Activated CD4-positive, alpha-beta T cell treated with anti-CD3 and anti-CD28 coated beads for 48 hours (primary cell): ENCODE measurements at regions not wholly inside any gene's neighbourhood (a gene's known extent, or its start where the extent isn't known, plus 50 kb on each side); places are given as distances from the start of the nearest gene placed in this dataset.
"Not testable (repeated sequence)": the region's sequence is repeated elsewhere in the genome, so short reads cannot be mapped to it uniquely, and the experiment has no call there.

Experiments used
- DNase-seq: peaks from one replicate; pipeline ENCODE4 v3.0.0-alpha.2; 2020

DNA sequence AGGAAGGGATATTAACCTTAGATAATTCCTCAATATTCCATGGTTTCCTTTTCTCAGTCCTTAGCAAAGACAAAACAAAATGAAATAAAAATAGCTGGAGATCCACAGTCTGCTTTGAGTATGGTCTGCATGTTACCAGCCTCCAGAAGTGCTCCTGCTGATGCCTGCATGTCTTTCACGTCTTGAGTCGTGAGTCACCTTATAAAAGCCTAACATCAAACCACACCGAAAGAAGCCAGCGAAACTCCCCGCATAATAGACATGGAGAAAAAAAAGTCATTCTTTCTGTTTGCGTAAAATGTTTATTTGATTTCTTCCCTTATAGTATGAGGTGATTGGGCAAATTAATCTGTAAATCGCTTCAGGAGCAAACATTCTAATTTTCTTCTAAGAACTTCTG lies 380.5 kb downstream of the SLCO4C1 start:
- DNase-seq = no peak

DNA sequence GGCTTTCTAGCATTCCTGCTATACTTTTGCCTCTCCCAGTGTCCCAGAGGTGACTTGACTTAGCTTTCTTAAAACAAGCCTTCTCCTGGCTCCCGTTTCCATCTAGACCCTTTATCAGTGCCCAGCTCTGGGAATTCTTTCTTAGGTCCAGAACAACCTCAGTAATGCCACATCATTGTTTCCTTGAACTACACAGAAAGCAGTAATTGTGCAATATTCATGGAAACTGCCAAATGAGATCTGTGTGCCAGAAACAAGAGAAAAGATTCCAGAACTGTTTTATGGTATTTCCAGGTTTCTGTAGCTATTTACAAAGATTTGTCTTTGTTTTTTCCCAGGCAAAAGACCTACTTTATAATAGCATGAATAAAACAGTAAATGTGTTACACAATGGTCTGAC lies 391.3 kb downstream of the SLCO4C1 start:
- no peak for DNase-seq

DNA sequence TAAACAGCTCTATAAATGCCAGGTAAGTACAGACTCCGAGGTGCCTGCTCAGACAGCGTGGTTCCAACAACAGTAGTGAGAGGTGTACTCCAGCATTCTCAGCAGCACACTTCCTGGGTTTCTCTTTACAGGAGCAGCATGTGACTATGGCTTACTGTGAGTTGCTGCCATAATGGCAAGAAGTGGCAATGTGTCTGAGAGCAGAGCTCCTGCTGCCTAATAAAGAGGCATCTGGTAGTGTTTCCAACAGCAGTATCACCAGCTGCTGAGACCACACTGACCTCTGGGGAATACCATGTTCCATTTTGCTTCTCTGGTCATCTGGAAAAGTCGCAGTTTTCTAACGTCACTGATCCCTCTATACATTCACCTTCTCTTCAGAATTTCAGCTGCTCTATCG lies 398.2 kb downstream of the SLCO4C1 start:
- DNase-seq = no peak

DNA sequence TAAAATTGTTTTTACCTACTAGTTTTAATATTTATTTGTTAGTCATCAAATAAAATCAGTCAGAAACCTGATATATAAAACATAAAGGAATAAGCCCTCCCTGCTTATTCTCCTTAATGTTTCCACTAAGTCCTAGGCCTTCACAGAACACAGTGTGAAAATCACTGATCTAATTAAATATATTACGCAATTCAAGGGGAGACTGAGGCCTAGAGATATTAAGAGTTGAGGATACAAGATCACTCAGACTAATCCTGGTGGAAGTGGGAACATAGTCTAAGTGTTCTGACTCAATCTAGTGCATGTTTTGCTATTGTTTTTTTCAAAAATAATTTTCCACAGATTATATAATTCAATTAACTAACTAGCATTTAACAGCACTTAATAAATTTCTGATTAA lies 401.1 kb downstream of the SLCO4C1 start:
- DNase-seq = no peak

DNA sequence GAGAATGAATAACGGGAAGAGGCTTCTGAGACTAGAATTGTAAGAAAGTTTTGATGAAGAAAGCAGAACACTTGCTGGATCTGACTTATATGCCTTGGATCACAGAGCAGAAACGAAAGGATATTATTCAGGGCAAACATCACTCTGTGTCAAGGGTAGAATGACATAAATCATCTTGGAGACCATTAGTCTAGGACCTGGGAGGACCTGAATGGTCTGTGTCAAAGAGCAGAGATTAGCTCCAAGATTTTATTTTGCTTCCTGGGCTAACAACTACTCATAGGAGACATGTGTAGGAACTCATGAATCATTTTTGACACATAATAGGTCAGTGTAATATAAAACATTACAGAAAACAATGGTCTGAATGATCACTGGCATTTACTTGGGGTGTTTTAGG lies 417.9 kb downstream of the SLCO4C1 start:
- DNase-seq = no peak

DNA sequence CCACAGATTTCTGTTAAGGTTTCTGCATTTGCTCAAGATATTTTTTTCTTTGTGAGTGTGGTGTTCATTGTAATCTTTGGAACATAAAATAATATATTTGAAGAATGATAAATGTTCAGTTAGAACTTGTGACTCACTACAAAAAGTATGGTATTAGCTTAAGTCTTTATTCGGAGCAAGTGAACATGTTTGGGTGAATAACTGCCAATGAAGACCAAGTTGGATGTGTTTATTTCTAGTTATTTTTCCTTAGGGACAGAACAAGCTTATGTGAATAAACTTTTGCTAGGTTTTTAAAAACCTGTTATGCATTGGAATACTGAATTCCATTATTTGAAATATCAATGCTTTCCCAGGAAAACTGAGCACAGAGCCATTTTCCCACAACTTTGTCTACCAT lies 418.6 kb downstream of the SLCO4C1 start:
- DNase-seq = no peak

DNA sequence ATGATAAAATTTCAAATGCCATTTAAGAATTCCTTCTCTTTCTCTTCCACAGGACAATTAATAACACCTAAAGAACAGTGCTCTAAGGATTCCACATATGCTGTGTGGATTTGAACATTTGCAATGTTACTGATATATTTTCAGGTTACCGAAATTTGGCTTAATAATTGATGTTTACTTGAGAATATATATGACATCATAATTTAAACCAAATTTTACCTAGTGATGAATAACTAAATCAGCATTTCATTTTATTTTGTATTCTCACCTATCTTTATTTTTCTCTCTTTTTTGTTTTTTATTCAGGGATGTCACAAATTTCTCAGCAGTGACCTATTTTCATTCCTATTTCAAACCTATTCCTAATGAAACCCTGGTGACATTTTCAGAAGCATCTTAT lies 429.6 kb downstream of the SLCO4C1 start:
- no peak for DNase-seq

DNA sequence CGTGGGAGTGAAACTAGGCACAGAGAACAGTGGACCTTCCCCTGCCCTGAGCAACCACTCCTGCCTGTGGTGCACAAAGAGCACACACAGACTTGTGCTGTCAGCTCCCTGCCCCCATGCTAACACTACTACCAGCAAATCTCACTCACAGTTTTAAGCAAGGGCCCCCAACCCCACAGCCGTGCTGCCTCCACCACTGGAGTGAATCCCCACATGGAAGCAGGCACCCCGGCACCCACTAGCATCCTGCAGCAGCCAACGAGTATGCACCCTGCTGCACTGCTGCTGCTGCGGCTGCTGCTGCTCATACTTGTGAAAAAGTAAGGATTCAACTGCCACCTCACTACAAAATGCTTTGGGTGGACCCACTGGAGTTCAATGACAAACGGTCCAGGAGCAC lies 435.5 kb downstream of the SLCO4C1 start:
- DNase-seq = no peak

DNA sequence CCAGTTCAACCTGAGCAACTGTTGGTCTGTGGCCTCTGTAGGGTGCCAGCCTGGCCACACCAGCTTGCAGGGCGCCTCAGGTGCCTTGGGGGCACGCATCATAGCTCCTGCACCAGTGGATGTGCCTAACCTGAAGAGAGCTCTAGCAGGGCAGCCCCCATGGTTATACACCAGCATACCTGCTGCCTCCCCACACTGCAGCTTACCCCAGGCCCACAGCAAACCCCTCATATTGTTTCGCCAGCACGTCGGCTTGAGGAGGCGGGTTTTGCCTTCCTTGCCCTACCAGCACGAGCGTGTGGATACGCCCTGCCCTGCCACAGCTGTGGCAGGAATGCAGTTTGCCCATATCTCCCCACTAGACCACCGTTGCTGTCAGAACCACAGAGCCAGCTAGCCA lies 435.9 kb downstream of the SLCO4C1 start:
- no peak for DNase-seq

DNA sequence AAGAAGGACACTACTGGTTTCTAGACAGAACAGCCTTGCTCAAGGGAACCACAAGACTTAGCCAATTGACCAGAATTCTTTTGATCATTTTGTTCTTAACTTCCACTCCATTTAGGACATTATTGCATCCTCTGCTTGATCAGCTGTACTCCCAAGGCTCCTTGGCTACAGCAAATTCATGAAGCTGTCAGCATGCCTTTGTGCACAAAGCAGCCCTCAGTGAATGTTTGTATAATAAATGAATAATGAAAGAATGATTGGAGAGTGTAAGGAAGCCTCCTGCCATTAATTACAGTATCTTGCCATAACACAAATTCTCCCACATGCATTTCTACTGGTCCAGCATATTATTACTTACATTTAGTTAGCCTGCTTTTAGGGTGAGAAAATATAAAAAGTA lies 449.6 kb downstream of the SLCO4C1 start:
- no peak for DNase-seq

DNA sequence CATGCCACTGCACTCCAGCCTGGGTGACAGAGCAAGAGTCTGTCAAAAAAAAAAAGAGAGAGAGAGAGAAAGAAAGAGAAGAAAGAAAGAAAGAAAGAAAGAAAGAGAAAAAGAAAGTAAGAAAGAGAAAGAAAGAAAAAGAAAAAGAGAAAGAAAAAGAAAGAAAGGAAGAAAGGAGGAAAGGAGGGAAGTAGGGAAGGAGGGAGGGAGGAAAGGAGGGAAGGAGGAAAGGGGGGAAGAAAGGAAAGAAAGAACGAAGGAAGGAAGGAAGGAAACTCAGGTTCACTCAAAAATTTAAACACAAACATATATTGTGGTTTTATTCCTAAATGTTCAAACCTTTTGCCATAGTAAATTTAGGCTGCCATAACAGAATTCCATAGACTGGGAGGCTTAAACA lies 453.0 kb downstream of the SLCO4C1 start:
- no peak for DNase-seq

DNA sequence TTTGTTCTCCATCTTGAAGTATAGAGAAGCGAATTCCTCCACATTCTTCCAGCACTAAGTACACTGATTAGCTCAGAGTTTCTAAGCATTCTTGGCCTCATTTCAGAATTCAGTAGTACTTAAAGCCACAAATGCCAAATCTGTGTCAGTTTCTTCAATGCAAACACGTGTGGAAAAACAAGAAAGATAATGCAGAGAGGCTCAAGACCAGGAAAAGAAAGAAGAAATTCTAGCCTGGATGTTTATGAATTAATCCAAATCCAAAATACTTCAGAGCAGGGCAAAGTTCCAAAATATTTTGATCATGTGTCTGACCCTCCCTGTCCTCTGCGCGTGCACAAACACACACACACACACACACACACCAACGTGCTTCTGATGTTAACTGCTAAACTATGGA lies 457.6 kb downstream of the SLCO4C1 start:
- DNase-seq = no peak

DNA sequence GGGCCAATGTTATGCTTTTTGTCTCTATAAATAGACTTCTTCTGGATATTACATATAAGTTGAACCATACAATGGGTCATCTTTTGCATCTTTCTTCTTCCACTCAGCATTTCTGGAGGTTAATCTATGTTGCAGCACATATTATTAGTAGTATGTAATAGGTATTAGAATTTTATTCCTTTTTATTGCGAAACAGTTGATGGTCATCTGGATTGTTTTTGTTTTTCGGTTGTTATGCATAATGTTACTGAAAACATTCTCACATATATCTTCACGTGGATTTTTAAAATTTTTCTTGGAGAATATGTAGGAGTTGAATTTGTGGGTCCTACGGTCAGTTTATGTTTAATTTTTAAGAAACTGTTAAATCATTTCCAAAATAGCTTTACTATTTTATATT lies 466.8 kb downstream of the SLCO4C1 start:
- no peak for DNase-seq

DNA sequence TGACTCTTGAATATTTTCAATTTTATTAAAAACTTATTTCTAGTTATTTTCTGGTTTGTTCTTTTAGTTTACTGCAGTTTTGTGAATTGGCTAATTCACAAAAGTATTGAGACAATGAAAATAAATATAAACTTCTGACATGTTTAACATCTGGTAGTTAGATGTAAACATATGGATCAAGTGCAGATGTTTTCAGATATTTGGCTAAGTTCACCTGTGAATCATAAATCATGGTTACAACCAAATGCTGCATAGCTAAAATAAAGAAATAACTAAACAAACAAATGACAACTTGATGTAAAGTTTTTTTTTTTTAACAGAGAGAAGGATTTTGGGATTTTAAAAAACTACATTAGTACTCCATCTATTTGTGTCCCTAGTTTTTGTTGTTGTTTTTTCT lies 484.6 kb downstream of the SLCO4C1 start:
- DNase-seq = no peak

DNA sequence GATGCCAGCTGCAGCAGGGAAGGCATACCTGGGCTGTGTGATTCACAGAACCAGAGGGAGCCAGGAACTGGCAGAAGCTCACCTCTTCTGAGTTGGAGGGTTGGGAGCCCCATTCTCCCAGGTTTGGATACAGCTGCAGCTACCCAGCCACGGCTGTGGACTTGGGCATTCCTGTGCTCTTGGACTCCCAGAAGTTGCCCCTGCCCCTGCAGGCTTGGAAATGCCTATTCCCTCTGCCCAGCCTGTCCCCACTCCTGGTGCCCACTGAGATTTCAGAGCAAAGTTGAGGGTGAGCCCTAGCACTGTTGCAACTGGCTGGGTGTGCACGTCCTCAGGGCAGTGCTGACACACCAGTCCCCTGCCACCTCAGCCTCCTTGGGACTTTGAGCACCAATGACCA lies 489.7 kb downstream of the SLCO4C1 start:
- DNase-seq = no peak

DNA sequence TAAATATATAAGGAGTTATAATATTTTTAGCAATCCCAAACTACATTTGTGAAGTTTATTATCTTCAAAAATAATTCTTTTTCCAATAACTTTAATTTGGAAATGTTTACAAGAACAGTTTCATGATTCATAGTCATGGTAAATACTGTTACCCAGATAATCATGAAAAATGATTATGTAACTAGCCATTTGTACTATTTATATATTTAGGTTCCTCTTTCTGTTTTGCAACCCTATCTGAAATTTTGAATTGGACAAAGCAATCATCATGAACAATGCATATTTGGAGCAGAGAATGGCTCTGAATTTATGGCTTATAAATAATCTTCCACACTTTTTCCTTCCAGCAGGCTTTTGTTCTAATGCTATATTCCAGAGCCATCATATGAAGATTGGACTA lies 499.7 kb downstream of the SLCO4C1 start:
- DNase-seq = no peak

DNA sequence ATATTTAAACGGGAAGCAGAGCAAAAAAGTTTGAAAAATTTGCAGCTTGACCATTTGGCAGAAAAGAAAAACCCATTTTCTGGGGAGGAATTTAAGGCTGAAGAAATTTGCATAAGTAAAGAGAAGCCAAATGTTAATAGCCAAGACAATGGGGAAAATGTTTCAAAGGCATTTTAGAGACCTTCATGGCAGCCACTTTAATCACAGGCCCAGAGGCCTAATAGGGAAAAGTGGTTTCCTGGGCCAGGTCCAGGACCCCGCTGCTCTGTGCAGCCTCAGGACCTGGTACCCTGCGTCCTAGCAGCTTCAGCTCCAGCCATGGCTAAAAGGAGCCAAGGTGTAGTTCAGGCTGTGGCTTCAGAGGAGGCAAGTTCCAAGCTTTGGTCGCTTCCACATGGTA lies 507.3 kb downstream of the SLCO4C1 start:
- no peak for DNase-seq

DNA sequence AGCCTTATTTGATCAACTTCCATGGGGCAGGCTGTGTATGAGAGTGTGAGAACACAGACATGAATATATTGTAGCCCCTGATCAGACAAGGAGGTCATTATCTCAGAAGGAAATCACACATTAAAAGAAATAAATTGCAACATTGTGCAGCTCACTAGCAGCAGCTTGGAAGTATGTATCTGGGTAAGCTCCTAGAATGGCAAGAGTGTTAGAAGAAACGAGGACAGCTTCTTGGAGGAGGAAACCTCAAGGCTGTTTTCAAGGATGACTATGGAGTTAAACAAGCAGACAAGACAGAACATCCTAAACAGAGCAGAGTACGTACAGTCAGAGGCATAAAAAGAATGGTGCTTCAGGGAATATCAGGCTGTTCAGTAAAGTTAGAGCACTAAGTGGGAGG lies 511.0 kb downstream of the SLCO4C1 start:
- no peak for DNase-seq

DNA sequence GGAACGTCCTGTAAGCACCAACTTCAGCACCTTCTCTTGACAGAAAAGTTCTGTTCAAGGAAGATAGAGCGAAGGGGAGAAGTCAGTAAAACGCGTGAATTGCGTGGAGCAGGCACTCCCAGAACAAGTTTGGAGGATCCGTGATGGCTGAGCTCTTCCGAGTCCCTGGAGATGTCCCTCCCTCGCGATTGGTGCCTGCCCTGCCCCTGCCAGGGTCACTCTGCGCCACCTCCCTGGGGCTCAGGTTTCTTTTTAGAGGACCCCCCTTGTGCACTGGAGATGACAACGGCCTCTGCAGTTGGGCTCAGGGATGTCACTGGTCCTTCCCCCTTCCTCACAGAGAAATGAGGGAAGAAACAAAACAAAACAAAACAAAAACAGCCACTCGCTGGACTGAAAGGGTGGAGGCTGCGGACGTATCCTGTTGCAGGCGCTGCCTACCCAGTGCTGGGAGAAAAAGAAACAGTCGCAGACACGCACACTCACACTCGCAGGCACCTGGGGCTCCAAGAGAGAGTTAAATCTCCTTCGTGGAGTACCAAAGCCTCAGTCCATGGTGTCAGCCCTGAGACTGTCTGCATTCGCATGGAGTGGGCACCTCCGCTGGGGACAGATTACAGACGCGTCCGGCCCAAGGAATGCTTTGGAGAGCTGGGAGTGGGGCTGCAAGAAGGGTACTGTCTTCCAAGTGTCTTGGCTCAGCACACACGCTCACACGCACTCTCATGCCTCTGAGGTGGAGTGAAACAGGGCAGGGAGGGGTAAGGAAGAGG lies 512.7 kb downstream of the SLCO4C1 start:
- DNase-seq = no peak

DNA sequence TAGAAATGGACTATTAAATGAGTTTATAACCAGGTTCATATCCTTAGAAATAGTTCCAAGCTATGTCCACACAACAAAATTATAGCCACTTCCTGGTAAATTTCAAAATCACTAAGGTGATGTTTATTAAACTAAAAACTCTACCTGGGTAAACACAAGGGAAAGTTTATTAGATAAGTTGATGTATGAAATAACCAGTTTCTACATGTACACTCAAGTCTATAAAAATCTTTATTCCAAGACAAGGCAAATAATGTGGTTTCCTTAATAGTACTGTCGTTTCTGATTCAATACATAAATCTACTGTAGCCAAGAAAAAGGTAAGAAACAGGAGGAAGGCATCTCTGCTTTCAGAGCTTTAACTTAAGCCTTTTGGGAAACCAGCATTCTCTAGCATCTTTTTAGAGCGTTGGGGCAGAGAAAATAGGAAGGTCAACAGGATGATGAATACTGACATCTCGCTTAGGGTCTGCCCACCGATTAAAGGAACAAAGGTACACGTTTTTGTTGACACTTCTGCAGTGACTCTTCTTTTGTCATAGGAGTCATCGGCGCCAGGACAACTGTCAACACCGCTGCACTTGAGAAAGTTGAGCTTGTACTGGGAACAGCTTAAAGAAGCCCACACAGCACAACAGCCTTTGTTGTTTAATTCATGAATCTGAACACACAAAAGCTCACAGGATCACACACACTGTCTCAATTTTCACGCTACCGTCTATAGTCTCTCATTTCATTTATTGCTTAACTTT lies 513.6 kb downstream of the SLCO4C1 start:
- no peak for DNase-seq

DNA sequence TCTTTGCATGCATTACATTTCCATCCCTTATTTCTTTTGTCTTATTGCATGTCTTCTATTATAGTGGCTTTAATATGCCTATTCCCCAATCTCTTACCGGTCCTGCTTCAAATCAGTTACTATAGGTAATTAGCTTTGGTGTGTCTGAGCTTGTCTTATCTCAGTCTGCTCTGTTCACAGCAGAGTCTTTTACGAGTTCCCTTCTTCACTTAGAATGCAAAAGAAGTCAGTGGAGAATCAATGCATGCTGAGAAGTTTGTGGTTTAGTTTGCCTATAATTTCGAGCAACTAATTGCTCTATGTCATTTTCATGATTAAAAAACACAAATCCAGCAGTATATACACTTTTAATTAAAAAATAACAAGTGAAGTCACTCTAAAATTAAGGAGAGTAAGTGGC lies 545.0 kb downstream of the SLCO4C1 start:
- no peak for DNase-seq

DNA sequence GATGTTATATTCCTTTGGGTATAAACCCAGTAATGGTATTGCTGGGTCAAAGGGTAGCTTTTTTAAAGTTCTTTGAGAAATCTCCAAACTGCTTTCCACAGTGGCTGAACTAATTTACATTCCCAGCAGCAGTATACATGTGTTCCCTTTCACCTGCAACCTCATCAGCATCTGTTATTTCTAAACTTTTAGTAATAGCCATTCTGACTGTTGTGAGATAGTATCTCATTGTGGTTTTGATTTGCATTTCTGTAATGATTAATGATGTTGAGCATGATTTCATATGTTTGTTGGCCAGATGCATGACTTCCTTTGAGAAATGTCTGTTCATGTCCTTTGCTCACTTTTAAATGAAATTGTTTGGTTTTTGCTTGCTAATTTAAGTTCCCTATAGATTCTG lies 553.1 kb downstream of the SLCO4C1 start:
- not testable (repeated sequence) for DNase-seq

DNA sequence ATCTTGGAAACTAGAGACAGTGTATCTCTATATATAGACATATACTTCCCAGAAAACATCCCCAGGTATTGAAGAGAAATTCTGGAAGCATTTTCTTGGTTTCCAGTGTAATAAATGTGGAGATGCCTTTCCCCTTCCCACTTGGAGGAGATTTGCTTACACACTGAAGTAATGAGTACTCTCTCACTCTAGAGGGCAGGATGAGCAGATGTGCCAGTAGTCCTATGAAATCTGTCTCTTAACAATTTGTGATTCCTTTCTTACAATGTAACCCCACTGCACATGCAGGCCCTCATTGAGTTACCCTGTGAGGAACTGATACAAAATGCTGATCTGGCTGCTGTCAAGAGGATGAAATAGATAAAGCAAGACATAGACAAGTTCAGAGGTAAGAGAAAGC lies 567.2 kb downstream of the SLCO4C1 start:
- no peak for DNase-seq

DNA sequence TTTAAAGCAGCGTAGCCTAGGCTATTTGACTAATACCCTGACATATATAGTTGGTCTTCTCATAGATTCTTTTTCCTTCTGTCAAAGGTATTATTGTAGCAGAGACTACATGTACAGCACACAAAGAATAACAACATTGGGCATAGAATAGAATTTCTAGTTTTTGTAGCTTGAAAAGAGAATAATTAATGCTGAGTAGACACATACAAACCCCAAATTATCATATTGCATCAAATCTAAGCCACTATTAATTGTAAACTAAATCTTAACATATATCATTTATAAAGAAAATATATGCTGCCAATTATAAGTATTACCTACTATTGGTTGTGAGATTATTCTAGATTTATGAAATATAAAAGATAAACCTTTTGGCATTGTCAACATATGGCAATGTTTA lies 574.5 kb downstream of the SLCO4C1 start:
- no peak for DNase-seq

DNA sequence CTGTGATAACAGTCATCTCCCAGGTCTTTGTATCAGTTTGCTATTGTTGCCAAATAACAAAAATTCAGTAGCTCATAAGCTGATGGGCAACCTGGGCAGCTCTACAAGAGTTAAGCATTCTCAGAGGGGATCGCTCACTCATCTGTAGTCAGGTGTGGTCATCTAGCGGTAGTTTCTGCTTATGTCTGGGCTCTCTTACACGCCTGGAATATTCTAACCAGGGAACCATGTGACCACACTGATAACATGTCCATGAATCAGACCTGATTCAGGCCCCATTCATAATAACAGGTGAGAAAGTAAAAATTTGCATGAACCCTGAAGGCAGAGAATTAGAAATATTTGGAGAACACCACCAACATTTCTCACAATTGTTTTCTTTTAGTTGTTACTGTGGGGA lies 576.1 kb downstream of the SLCO4C1 start:
- no peak for DNase-seq
